Fibroblast of skin of left biceps (primary cell): ENCODE measurements at regions not wholly inside any gene's neighbourhood (a gene's known extent, or its start where the extent isn't known, plus 50 kb on each side); places are given as distances from the start of the nearest gene placed in this dataset.
"Not testable (repeated sequence)": the region's sequence is repeated elsewhere in the genome, so short reads cannot be mapped to it uniquely, and the experiment has no call there.

Experiments used
- DNase-seq, 2 experiments: peaks; one replicate each; pipeline ENCODE4 v3.0.0-alpha.2; 2013; ENCODE audit warnings: low read depth in 2 of 2

DNA sequence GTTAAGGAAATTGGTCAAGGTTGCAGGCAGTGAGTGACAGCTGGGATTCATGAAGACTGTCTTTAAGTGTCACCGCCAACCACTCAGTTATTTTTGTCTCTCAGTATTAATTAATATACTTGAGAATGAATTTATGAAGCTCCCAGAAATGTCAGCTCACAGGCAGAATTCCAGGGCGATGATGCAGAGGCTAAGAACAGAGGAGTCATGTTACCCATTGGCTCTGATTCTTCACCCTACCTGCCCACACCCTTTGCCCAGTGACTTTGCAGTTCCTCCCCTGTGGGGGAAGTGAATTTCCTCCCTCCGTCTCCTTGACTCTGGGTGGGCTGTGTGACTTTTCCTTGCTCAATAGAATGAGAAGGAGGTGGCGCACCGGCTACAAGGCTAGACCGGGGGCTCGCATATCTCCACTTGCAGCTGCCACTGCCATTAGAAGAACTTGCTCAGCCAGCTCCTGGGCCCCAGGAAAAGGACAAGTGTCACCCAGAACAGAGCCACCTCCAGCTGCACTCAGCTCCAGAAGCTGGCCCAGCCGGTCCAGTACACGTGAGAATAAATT, 157.1 kb upstream of the PRKCQ start:
- DNase-seq, result no peak

DNA sequence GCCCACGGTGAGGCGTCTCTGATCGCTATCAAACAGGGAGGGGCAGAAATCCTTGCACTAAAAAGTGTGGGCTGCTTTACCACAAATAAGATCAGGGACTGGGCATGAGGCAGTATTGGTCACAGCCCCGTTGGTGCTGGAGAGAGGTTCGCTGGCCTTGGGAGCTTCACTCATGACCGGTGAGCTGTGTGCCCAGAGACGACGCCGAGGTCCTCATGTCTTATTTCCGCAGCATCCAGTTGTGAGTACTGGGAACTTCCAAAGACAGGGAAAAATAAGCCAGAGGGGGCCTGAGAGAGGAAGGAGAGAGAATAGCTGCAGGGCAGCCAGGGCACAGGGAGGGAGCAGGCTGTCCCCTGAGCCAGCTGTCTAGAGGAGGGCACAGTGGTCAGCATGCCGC, 154.2 kb upstream of the PRKCQ start:
- no peak for DNase-seq

DNA sequence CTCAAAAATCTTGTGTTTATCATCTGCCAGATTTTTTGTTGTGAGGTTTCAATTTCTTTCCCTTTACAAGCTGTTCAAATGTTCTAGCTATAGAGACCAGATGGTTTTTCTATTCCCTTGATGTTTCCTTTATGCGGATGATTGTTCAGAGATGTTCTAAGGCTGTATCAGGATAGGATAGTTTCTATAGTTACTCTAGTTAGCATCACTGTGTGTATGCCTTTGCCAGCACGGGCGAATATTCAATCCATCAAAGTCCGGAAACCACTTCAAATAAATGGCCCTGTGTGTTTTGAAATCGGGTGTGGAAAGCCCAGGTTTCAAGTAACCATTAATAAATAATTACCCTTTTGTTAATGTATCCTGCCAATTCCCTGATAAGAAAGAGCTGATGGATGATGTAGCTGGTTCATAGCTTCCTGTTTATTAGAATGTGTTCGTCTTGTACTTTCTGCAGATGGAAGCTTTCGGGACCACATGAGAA, 149.8 kb upstream of the PRKCQ start:
- no peak for DNase-seq

DNA sequence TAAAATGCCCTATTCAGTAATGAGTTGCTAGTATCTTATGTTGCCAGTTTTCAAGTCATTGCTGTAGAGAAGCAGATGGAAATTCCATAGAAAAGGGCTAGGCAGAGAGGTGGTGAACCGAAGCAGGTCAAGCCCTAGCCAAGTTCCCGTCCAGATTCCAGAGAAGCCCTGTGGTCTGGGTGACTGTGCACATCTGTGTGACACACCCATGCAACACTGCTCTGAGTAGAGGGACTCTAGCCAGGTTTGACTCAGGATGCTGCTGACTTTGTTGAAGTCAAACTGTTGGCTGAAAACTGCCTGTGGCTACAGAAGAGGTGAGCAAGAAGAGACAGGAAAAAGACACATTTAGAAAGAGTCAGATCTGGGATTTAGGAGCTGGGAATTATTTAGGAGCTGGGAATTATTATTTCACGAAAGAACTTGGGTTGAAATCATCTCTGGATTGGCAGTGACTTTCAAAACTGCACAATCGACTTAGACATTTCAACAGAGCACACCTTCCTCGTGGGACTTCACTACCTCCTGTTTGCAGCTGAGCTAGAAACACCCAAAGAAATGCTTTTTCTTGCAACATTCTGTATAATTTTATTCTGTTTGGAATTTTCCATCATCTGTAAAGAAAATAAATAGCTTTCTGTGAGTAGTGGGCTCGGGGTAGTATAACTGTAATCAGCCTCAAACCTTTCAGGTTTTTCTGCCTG, 149.1 kb upstream of the PRKCQ start:
- no peak for DNase-seq

DNA sequence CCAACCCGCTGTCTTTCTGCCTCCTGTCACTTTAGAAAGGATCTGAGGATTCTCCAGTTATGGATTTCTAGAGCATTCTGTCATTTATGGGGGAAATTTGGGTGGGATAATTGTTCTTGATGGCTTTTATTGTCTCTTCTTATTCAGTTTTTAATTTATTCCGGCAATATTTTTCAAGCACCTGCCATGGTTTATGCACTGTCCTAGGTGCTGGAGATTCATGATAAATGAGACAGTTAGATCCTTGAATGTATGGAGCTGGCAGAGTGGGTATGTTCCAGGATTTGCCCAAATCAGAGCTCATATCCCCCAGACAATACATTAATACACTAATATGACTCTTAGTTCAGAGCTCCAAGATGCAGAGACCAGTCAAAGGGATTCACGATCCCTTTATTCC, 146.8 kb upstream of the PRKCQ start:
- no peak for DNase-seq

DNA sequence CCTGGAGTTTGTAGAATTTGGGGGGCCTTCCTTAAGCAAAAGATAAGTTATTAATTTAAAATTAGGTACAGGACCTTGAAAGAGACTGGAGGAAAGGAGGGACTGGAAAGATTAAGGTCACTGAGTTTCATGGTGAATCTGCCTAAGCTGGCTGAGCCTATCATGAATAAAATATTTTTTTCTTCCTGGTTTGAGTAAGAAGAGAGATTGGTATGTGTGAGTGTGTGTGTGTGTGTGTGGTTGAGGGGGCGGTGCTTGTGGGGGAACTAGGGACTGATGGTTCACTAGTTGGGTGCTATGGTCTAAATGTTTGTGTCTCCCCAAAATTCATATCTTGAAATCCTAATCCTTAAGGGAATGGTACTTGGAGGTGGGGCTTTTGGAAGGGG, 142.5 kb upstream of the PRKCQ start:
- no peak for DNase-seq

DNA sequence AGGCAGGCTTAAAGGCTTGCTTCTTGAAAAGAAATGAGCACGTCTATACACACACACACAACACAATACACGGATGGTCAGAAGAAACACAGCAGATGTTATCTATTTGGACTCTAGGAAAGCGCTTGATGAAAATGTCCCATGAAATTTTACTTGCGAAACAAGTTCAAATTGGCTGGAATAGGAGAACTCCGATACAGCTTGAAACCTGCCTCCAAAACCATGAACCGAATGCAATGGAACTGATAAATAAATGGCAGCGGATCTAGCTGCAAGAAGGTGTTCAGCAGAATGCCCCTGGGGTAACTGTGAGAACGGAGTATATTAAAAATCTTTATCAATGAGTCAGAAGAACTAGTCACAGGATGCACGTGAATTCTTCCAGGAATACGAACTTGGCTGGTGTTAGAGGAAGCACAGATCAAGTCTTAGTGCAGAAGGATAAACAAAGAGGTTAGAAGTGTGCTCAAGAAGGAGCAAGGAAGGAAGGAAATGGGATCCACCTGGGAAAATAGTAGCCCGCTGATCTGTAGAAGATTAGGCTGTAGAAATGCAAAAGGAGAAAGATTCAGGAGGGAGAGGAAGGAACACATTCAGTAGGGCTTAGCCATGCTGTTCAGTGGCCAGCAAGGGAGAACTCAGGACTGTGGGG, 142.0 kb upstream of the PRKCQ start:
- DNase-seq, result peak; percentile 83 to 86

DNA sequence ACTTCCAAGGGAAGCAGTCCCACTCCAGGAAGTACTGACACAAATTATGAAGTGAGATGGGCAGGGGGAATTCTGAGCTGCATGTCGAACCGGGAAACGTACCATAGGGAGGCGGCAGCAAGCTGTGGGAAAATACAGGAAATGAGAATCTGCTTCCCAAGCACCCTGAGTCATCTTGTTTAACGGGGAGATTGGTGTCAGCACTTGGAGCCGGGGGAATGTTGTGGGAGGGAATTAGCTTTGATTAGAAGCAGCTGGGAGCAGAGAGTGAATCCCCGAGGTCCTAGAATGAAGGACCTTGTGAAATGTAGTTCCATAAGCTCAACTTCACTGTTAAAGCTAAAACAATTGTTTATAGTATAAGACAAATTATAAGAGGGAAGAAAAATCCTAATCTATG, 141.4 kb upstream of the PRKCQ start:
- DNase-seq, result peak; percentile 92 to 94

DNA sequence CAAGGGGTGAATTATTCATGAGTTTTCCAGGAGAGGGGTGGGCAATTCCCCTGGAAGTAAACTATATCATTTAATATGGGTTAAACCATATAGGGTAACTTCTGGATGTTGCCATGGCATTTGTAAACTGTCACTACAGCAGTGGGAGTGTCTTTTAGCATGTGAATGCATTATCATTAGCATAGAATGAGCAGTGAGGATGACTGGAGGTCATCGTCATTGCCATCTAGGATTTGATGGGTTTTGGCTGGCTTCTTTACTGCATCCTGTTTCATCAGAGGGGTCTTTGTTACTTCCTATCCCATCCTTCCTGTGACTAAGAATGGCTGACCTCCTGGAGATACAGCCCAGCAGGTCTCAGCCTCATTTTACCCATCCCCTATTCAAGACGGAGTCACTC, 139.5 kb upstream of the PRKCQ start:
- no peak for DNase-seq

DNA sequence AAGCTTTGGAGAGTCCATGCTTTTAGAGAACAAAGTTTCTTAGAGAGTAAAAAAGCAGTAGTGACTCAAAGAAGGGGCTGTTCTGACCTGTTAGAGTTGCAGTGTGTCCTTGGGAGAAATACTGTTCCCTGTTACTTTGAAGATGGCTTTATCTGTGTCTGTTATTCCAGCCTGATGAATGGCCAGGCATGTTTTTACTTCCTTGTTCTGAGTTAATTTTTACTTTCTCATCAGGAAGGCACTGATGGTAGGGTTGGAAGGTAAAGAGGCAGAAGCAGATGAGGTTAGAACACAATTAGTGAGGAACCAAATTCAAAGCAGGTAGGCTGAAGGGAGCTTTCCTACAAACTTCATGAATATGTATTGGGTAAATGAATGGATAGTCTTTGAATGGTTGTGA, 138.5 kb upstream of the PRKCQ start:
- no peak for DNase-seq

DNA sequence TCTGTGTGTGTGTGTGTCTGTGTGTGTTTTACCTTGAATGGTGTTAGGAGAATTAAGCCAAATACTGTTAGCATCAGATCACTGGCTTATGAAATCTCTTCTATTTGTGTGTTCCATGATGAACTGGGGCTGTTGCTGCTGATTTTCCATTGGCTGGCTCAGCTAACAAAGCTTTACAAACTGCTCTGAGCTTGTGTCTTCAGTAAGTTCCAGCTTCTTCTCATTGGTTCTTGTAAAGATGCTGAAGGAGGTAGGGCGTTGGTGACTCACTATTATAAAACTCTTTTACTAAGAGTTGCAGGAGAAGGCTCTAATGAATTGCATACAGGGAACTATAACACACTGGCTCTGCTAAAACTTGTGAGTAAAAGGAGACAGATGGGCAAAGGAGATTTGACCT, 136.4 kb upstream of the PRKCQ start:
- peak; percentile 55 to 58 for DNase-seq

DNA sequence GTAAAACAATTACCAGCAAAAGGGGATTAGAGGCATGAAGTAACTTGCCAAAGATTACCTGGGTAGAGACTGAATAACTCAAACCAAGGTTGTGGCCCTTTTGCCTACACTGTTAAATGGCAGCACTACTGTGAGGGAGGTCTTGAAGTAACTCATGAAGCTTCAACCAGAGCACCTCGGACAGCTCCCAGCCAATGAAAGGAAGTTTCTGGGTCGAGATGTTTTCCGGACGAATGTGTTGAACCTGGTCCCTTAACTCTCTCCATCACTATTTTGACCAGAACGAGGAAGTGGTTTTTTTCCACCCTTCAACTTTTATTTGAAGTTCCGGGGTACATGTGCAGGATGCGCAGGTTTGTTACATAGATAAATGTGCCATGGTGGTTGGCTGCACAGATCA, 133.6 kb upstream of the PRKCQ start:
- no peak for DNase-seq

DNA sequence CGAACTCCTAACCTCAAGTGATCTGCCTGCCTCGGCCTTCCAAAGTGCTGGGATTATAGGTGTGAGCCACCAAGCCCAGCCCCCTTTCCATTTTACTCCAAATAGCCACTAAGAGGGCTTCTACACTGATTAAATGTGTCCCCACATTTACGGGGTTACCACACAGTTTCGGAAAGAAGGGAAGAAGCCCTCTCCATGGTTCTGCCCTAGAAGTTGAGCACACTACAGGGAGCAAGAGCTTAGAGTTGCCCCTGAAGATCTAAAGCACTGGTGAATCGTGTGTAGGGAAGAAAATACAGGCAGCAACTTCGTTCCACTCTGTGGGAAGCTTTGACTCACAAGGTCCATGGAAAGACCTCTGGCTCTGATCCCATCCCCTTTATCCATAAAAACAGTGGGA, 133.0 kb upstream of the PRKCQ start:
- no peak for DNase-seq

DNA sequence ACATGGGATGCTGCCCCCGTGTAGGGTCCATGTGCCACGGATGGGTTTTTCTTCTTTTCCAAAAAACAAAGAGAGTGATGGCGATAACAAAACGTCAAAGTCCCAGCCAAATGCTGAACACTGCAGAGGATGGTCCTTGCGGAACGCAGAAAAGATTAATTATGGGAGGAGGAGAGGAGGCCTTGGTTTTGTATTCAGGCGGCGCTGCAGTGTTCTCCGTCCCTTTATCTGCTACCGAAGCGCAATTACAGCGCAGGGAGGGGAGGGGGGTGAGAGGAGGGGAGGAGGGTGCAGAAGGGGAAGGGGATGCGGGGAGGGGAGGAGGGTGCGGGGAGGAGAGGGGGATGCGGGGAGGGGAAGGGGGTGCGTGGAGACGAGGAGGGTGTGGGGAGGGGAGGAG, 131.8 kb upstream of the PRKCQ start:
- no peak for DNase-seq

DNA sequence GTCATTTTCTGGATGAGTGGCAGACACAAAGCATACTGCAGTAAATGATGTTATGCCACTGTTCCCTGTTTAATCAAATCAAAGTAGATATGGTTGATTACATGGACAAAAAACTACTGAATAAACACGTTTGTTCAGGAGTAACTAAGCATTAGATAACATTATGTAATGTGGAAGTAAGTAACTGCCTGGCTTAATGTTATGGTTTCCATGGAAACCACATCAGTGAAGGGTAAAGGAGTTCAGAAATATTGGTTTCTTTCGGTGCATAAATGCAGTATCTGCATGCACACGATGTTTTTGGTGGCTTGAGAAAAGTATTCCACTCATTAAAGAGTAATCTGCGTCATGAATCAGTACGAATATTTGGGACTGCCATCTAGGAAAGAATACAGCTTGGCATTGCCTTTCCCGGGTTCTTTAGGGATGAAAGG, 131.3 kb upstream of the PRKCQ start:
- no peak for DNase-seq

DNA sequence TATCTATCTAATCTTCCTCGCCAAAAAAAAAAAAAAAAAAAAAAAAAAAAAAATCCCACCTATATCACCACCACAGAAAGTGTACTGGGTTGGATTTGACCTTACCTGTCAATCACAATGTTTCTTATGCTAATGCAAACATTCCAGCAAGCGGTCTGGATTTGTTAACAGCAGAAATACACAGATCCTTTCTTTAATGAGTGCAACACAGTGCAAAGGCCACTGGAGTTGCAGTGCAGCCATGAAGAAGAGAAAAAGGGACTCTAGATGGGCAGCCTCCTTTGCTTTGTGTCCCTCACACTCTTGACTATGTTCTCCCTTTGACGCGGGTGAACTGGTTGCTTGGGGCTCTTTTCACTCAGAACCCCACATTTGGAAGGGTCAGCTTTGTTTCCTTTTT, 127.3 kb upstream of the PRKCQ start:
- DNase-seq, result no peak

DNA sequence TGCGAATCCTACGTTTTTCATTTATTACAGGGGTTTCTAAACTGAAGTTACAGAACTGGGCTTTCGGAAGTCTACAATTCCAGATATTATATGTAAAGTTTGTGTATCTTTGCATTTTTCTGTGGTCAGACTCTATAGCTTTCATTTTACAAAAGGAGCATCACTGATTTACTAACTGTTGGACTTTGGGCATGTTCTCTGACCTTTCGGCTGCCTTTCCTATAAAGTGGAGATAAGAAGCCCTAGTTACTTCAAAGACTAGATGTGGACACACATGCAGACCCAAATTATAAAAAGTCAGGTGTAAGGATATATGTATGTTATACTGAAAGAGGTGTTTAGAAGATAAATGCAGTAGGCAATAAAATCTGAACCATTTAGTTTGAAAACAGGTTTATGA, 126.6 kb upstream of the PRKCQ start:
- DNase-seq, result no peak

DNA sequence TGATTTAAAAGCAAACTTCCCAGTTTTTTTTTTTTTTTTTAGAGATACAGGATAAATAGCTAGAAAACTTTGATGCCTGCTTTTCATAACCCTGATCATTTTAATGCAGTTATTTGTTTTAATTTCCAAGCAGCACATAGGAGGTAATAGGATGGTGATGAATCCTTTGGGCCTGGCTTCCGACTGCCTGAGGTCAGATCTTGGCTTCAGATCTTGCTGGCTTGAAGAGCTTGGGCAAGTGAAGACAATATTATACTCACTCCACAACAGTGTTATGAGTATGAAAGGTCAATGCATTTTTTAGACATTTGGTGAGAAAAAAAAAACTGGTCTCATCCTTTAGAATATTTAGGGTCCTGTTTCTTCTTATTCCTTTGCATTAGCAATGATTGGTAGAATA, 124.8 kb upstream of the PRKCQ start:
- no peak for DNase-seq

DNA sequence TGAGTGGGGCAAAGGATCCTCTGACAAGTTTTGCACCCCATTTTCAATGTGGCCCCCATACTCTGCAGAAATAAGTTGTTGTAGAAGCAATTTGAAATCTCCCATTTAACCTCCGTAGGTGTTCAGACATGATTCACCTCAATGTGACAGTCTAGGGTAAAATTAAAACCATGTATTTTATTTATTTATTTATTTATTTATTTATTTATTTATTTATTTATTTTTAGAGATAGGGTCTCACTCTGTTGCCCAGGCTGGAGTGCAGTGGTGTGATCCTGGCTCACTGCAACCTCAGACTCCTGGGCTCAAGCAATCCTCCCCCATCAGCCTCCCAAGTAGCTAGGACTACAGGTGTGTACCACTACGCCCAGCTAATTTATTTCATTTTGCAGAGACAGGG, 122.8 kb upstream of the PRKCQ start:
- not testable (repeated sequence) for DNase-seq

DNA sequence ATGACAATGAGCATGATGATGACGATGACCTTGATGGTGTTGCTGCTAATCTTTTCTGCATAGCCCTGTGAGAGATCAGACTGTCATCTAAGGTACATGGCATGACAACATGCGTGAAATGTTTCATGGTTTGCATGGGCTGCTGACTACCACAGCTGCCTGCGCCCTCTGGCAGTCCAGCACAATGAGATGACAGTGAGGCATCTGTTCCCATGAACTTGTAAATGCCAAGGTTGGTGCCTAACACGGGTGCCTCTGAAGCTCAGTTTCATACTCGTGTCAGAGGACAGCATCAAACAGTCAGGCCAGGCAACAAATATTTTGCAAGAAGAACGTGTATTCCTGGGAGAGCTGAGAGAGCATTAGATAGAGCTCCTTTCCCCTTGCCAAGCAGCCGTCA, 122.0 kb upstream of the PRKCQ start:
- no peak for DNase-seq

DNA sequence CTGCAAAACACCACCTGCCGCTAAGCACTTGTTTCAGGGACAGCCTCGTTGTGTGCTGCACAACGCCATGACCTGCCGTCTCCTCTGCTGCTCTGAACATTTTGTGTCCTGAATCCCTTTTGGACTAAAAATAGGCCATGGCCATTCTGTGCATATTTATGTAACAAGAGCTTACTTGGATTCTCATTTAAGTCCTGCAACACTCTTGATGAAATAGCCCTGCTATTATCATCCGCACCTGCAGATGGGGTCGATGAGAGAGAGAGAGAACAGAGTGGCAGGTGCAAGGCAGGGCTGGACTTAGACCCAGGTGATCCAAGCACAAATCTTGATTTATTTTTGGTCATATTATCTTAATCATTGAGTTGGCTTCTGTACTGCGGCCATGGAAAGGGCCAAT, 121.2 kb upstream of the PRKCQ start:
- no peak for DNase-seq

DNA sequence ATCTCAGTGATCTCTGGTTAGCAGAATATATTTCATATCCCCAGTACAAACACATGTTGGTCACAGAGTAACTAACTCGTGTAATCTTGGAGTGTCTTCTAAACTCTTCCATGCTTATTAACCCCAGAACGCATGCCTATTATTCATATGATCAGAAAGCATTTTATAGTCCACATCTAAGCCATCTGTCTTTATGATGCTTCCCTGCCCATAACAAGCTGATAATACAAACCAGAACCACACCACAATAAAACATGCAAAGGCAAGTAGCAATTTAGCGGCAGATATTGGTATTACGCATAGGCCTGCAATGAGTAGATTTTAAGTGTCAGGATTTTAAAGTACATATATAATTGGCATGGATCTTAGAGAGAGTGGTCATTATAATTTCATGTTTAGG, 120.0 kb upstream of the PRKCQ start:
- DNase-seq, result no peak

DNA sequence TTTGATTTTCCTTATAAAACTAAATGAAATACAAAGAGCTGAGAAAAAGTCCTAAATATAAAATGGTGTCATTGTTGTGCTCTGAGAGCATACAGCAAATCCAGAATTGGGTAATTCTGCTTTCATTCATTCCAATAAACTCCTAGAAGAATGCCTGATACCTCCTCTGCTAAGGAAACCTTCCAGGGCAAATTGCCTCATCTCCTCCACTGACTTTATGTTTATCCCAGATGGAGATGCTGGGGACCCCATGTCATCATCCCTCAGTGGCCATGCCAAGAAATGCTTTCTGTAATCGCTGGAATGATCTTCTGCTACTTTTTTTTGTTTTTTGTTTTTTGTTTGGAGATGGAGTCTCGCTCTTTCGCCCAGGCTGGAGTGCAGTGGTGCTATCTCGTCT, 119.3 kb upstream of the PRKCQ start:
- no peak for DNase-seq
